Ascending aorta (tissue), 2 donors: ENCODE measurements at regions not wholly inside any gene's neighbourhood (a gene's known extent, or its start where the extent isn't known, plus 50 kb on each side); places are given as distances from the start of the nearest gene placed in this dataset.

Experiments
- DNase-seq, 2 donors: peaks; one replicate each; pipeline ENCODE4 v3.0.0-alpha.2; 2019; ENCODE audit warnings: low spot score in 2 of 2
- H3K27ac ChIP-seq, 2 donors: fragments of 200-600 bp; sonication (generic); one replicate each; pipeline ENCODE4 v1.5.1; 2016 to 2017; ENCODE audit warnings: mild to moderate bottlenecking in 1 of 2
- H3K27me3 ChIP-seq: fragments of 200-600 bp; sonication (generic); one replicate; pipeline ENCODE4 v1.5.1; 2017
- H3K36me3 ChIP-seq, 2 donors: fragments of 200-600 bp; sonication (generic); one replicate each; pipeline ENCODE4 v1.5.1; 2016
- H3K4me1 ChIP-seq, 2 donors: fragments of 200-600 bp; sonication (generic); one replicate each; pipeline ENCODE4 v1.5.1; 2016 to 2017; ENCODE audit warnings: mild to moderate bottlenecking in 1 of 2
- H3K4me3 ChIP-seq, 2 donors: fragments of 200-600 bp; sonication (generic); one replicate each; pipeline ENCODE4 v1.5.1; 2016 to 2017; ENCODE audit warnings: mild to moderate bottlenecking in 1 of 2
- H3K9me3 ChIP-seq, 2 donors: fragments of 200-600 bp; sonication (generic); one replicate each; pipeline ENCODE4 v1.5.1; 2016
- CTCF ChIP-seq, 3 experiments: fragments of 200-600 bp in 2 of 3; fragments of 450-650 bp in 1 of 3; sonication (generic) in 2 of 3; IDR thresholded peaks; one replicate each; pipeline ENCODE4 v1.5.1; 2016 to 2019; ENCODE audit warnings: antibody characterized with exemption in 3 of 3, mild to moderate bottlenecking in 1 of 3, moderate library complexity in 1 of 3
- intact Hi-C: fragments of 100-400 bp; cut with DNase I; formaldehyde crosslinking; loops from one replicate; pipeline ENCODE4 v1.15.1; 2023

- TF ChIP-seq CTCF (IDR thresholded peaks at IDR 0.05), result no peak
- intact Hi-C loops, result no loop called here
- H3K36me3 ChIP-seq, result no peaks in the 10 kb centered on the region
- H3K4me1 ChIP-seq, result no peaks in the 10 kb centered on the region
- no peaks in the 10 kb centered on the region for H3K27me3 ChIP-seq
- no peaks in the 10 kb centered on the region for H3K9me3 ChIP-seq
- no peak for DNase-seq
- H3K27ac ChIP-seq, result no peak overlapping the region
- no peak overlapping the region for H3K4me3 ChIP-seq
Observed at GRCh38 chr2:11903085-11903606, 156.7 kb downstream of the LPIN1 start.

- no peak overlapping the region for H3K27ac ChIP-seq
- intact Hi-C loops, result no loop called here
- H3K4me3 ChIP-seq, result no peak overlapping the region
- H3K36me3 ChIP-seq, result no peaks in the 10 kb centered on the region
- no peaks in the 10 kb centered on the region for H3K9me3 ChIP-seq
- H3K27me3 ChIP-seq, result no peaks in the 10 kb centered on the region
- no peaks in the 10 kb centered on the region for H3K4me1 ChIP-seq
- DNase-seq, result no peak
- TF ChIP-seq CTCF (IDR thresholded peaks at IDR 0.05), result no peak
Observed at GRCh38 chr2:11904029-11904428, 157.6 kb downstream of the LPIN1 start.

GRCh38 chr2:11904941-11905340 lies 158.5 kb downstream of the LPIN1 start:
- Histone ChIP-seq H3K27me3 (no peaks in the 10 kb centered on the region), H3K36me3 (no peaks in the 10 kb centered on the region), H3K4me1 (no peaks in the 10 kb centered on the region), H3K27ac (no peak overlapping the region), H3K4me3 (no peak overlapping the region), H3K9me3 (no peaks in the 10 kb centered on the region)
- intact Hi-C loops, result no loop called here
- no peak for TF ChIP-seq CTCF (IDR thresholded peaks at IDR 0.05)
- no peak for DNase-seq

- H3K4me1 ChIP-seq, result no peaks in the 10 kb centered on the region
- intact Hi-C loops, result no loop called here
- no peak for TF ChIP-seq CTCF (IDR thresholded peaks at IDR 0.05)
- H3K27ac ChIP-seq, result no peak overlapping the region
- no peaks in the 10 kb centered on the region for H3K9me3 ChIP-seq
- H3K36me3 ChIP-seq, result no peaks in the 10 kb centered on the region
- H3K27me3 ChIP-seq, result no peaks in the 10 kb centered on the region
- DNase-seq, result no peak
- H3K4me3 ChIP-seq, result no peak overlapping the region
Observed at GRCh38 chr2:11907190-11907589, 160.8 kb downstream of the LPIN1 start.

- Histone ChIP-seq H3K4me3 (no peak overlapping the region), H3K27me3 (no peaks in the 10 kb centered on the region), H3K4me1 (no peaks in the 10 kb centered on the region), H3K9me3 (no peaks in the 10 kb centered on the region), H3K27ac (no peak overlapping the region), H3K36me3 (no peaks in the 10 kb centered on the region)
- TF ChIP-seq CTCF (IDR thresholded peaks at IDR 0.05), result no peak
- DNase-seq, result no peak
- intact Hi-C loops, result no loop called here
Observed at GRCh38 chr2:11910971-11911370, 164.5 kb downstream of the LPIN1 start.

GRCh38 chr2:11912980-11913379 lies 166.5 kb downstream of the LPIN1 start:
- Histone ChIP-seq H3K9me3 (no peaks in the 10 kb centered on the region), H3K4me1 (no peaks in the 10 kb centered on the region), H3K4me3 (no peak overlapping the region), H3K27ac (no peak overlapping the region), H3K36me3 (no peaks in the 10 kb centered on the region), H3K27me3 (no peaks in the 10 kb centered on the region)
- no peak for DNase-seq
- no peak for TF ChIP-seq CTCF (IDR thresholded peaks at IDR 0.05)
- intact Hi-C loops, result no loop called here
